GM18858 (cell line): ENCODE measurements at regions not wholly inside any gene's neighbourhood (a gene's known extent, or its start where the extent isn't known, plus 50 kb on each side); places are given as distances from the start of the nearest gene placed in this dataset.
"Not testable (repeated sequence)": the region's sequence is repeated elsewhere in the genome, so short reads cannot be mapped to it uniquely, and the experiment has no call there.

ENCODE experiments used
- ATAC-seq: cut with Tn5 transposase; IDR thresholded peaks from one replicate; pipeline ENCODE4 v1.9.1; 2021; ENCODE audit not compliant: unreplicated experiment

DNA sequence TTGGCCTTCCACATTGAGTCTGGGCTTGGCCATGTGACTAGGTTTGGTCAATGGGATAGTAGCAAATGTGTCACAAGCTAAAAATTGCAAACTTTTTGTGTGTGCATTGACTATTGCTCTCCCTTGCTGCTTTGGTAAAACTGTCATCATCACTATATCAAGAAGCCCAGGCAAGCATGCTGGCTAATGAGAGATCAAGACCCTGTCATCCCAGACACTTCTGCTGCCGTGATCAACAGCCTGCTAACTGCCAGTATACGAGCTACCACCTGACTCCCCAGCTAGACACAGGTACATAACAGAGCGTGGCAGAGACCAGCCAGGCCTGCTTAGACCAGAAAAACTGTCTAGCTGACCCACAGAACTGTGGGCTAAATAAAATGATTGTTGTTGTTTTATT lies 456.7 kb upstream of the DCN start:
- no peak for ATAC-seq

- no peak for ATAC-seq
These were observed 455.4 kb upstream of the DCN start for GRCh38 chr12:91637789-91638624.

DNA sequence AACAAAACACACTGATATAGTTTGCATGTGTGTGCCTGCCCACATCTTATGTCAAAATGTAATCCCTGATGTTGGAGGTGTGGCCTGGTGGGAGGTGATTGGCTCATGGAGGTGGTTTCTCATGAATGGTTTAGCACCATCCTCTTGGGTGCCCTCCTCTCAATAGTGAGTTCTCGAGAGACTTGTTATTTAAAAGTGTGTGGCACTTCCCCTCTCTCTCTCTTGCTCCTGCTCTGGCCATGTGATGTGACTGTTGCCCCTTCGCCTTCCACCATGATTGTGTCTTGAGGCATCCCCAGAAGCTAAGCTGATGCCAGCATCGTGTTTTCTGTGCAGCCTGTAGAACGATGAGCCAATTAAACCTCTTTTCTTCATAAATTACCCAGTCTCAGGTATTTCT lies 454.1 kb upstream of the DCN start:
- no peak for ATAC-seq

DNA sequence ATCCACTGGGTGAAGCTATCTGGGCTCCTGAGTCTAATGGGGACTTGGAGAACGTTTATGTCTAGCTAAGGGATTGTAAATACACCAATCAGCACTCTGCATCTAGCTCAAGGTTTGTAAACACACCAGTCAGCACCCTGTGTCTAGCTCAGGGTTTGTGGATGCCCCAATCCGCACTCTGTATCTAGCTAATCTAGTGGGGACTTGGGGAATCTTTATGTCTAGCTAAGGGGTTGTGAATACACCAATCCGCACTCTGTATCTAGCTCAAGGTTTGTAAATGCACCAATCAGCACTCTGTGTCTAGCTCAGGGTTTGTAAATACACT lies 451.7 kb upstream of the DCN start:
- not testable (repeated sequence) for ATAC-seq

DNA sequence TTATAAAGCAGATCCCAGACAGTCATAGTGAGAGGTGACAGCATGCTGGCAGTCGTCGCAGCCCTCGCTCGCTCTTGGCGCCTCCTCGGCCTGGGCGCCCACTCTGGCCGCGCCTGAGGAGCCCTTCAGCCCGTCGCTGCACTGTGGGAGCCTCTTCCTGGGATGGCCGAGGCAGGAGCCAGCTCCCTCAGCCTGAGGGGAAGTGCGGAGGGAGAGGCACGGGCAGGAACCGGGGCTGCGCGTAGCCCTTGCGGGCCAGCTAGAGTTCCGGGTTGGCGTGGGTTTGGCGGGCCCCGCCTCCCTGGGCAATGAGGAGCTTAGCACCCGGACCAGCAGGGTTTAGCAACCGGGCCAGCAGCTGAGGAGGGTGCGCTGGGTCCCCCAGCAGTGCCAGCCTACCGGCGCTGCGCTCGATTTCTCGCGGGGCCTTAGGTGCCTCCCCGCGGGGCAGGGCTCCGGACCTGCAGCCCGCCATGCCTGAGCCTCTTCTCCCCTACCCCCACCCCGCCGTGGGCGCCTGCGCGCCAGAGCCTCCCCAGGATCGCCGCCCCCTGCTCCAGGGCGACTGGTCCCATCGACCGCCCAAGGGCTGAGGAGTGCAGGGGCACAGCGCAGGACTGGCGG lies 451.2 kb upstream of the DCN start:
- no peak for ATAC-seq

DNA sequence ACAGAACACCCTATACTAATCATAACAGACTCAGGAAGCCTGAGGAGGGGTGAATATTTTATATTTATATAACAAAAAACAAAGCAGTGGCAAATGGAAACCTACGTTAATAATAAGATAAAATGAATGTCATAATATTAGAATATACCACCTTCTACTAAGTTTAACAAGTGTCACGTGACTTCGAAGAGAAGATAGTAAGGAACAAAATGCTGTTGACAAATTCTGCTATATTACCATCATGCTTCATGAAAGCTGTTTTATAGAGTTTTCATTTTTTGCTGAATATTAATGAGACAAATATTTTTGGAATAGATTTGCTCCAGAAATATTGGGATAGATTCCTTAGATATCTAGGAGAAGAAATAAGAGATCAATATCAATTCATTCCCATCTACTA lies 450.6 kb upstream of the DCN start:
- ATAC-seq, result no peak

GRCh38 chr12:91632042-91632786 lies 449.6 kb upstream of the DCN start:
- ATAC-seq, result no peak

GRCh38 chr12:91630596-91631293 lies 448.1 kb upstream of the DCN start:
- ATAC-seq, result no peak

- no peak for ATAC-seq
These were observed 447.5 kb upstream of the DCN start for GRCh38 chr12:91630083-91630482.

DNA sequence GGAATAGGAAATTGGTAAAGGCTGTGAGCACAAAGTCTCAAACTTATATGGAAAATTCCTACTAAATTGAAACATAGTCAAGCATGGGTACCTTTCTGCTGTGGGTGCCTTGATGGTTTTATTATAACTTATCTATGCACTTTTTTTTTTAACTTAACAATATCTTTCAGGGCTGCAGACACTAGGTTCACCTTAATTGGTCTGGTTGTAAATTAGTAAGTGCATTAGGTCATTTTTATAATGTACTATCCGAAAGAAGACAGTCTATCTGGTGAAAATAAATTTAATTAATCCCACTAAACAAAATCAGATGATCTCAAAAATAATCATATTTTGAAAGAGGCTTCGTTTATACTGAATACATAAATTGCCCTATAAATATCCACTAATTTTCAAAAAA lies 446.8 kb upstream of the DCN start:
- ATAC-seq, result no peak

DNA sequence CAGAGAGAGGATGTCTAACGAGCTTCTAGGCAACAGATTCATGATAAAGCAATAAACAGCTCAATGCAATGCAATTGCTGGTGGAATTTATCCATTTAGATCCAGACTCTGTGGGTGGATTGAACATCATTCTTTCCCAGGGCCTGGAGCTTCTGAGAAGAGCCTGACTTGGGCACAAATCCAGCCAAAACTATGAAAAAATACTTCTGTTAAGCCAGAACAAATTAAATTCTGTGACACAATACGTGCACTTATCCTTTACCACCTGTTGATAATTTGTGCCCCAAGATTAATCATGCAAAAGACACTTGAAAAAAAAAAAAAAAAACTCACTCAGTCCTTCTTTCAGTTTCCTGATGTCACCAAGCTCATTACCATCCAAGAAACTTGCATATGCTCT lies 446.0 kb upstream of the DCN start:
- no peak for ATAC-seq

GRCh38 chr12:91627225-91627624 lies 444.6 kb upstream of the DCN start:
- ATAC-seq, result no peak

DNA sequence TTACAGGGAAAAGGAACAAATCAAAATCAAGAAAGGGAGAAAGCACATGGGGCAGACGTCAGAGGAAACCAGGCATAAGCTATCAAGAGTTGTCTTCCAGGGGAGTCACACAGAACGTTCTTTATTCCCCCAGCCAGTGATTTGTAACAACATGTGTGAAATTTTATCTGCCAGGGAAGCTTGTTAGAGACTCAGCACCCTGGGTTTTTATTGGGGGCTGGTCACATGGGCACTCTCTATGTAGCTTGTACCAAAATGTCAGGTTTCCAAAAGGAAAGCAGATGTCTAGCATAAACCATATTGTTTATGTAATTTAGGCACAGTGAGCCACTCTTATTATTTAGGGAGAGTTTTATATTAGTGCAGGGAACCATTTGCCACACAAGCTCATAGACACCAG lies 440.4 kb upstream of the DCN start:
- no peak for ATAC-seq

DNA sequence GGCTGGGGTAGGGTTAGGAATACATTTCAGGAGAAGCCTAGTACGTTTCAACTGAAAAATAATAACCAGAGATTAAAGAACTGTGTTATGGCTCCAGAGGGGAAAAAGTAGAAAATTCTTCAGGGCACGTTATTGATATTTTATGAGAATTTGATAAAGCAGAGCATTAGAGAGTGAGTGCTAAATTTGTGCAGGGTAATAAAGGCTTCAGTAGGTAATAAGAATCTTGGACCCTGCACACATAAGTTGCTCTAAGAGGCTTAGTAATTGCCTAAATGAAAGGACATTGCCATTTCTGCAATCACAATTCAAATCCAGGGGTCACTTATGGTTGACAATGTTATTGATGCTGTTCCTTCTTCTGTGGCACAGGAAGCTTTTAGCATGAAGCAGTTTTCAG lies 439.4 kb upstream of the DCN start:
- no peak for ATAC-seq

- ATAC-seq, result no peak
These were observed 438.4 kb upstream of the DCN start for GRCh38 chr12:91620992-91621391.

- ATAC-seq, result no peak
These were observed 437.8 kb upstream of the DCN start for GRCh38 chr12:91620422-91620821.

DNA sequence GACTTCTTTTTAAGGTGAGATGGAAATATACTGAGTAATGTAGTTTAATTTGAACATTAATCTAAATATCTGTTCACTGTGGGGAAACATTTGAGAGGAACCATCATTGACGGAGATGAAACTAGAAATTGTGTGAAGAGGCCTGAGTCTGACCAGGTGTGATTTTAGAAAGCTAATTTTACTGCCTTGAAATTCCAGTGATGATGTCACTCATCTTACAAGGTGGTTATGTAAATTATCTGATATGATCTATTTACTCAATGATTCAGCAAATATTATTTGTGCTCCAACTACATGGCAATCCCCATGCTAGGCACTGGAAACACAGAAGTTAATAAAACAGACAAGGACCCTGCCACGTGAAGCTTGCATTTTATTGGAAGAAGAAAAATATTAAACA lies 435.7 kb upstream of the DCN start:
- no peak for ATAC-seq

DNA sequence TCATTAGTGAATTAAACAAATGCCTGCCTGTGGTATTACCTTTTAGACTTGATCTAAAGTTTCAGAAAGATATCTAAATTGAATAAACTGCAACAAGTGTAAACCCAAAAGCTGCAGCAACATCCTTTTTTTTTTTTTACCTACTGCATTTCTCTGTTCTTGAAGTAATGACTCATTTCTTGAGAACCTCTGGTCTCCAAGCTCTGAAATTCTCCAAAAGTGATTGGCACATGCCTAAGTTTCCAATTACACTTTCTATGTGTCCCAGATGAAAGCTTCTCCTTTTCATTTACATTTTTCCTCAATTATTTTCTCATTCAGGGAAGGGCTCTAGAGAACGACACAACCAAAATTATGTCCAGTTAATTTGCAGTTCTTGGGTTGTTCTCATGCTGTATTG lies 435.2 kb upstream of the DCN start:
- no peak for ATAC-seq

GRCh38 chr12:91616416-91616815 lies 433.8 kb upstream of the DCN start:
- ATAC-seq, result no peak

DNA sequence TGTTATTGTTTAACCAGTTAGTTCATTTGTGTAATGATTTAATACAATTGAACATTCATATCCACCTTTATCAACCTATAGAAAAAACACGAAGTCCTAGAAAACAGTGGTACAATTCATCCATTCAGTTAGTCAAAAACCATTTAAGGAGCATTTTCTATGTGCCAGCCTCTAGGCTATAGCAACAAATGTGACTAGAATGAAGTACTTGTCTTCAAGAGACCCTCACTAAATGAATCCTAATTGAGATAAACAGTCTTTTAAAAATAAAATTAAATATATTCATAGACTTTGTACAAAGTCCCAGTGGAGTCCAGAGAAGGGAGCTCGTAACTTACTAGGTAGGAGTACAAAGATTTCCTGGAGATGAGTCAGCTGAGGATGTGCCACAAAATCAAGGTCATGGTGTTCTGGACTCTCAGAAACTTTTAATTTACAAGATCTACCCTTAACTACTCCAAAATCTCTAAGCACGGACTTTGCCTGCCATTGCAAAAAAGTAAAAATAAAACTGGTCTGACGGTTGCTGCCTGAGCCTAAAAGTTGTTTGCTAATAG lies 430.7 kb upstream of the DCN start:
- ATAC-seq, result no peak

GRCh38 chr12:91610561-91610960 lies 427.9 kb upstream of the DCN start:
- no peak for ATAC-seq
